Hindlimb muscle (tissue), 1 donor: ENCODE measurements at regions not wholly inside any gene's neighbourhood (a gene's known extent, or its start where the extent isn't known, plus 50 kb on each side); places are given as distances from the start of the nearest gene placed in this dataset.

ENCODE experiments used
- DNase-seq: peaks from one replicate; pipeline ENCODE4 v3.0.0-alpha.2; 2013

DNA sequence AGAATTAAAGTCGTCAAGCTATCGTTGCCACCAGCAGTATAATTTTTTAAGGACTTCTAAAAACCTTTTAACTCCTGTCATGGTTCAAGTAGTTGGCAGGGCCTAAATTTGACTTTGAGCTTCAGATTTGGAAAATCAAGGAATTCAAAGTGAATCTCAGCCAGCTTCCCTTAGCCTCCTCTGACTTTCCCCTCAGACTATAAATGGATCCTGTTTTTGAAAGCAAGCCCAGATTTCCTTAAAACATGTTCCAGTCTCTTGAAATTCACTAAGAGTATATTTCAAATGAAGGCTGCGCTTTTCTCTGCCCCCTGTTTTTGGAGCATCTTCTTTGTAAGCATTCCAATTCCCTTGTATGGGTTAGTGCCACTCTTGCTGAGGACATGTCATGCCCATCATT, 101.8 kb upstream of the CDH8 start:
- peak; percentile 35 for DNase-seq

DNA sequence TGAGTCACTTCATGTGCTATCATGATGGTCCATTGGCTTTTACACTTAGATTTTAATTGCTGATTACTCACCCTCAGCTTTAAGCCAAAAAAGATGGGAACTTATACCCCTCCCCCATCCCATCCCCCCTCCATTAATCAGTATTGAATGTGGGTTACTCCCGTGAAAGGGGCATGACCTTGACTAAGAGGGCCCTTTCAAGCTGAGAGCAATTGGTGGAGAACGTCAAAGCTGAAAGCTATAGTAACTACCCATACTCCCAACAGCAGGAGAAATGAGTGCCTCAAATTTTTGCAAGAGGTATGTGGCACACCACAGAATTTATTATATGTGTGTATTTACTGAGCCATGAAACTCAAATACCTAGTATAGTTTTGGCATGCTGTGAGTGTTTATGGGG, 99.7 kb upstream of the CDH8 start:
- DNase-seq = no peak

DNA sequence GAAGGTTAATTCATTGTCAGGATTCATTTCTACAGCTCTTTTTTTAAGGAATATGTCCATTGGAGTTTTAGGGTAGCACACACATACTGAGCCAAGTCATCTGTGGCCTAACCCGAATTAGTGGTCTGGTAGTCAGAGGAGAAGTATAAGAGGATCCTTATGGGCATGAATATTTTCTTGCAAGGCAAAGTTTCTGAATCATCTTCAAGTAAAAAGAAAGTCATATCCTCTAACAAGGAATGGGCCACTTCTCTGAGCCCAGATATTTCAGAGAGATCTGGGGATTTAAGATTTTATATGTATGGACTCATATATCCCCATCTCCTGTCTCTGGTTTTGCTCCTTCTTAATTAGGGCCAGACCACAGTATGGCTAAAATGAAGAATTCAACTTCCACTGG, 99.2 kb upstream of the CDH8 start:
- DNase-seq = no peak

DNA sequence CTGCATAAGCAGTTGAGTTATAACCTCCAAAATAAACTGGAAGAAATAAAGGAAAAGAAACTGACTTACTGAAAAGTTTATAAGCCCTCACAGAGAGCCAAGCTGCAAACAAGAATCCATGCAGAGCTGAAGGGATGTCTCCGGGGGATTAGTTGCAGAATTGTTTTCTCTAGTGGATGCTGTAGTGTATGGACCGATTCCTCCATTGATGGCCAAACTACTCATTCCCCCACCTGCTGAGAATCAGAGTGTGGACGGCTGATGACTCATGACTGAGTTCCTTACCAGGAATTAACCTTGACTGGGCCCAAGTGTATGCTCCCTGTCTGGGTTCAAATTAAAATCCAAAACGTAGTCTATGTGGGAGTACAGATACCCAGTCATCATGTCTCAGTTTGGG, 93.9 kb upstream of the CDH8 start:
- DNase-seq = peak; percentile 17

DNA sequence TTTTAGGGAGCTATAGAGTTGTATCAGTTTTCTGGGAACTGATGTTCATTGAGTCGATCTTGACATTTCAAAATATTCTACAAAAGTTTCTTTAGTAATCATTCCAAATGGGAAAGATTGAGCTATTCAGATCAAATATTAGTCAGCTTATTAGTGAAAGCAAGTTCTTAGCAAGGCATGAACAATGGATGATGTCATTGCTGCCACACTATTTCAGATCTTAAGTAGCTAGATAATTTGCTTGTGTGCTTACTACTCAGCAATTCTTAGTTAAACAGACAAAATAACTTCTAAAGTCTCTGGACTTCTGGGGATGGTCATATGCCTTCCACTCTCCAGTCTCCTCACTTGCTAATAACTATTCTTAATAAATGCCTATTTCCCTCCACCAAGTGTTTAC, 69.0 kb upstream of the CDH8 start:
- DNase-seq = no peak

DNA sequence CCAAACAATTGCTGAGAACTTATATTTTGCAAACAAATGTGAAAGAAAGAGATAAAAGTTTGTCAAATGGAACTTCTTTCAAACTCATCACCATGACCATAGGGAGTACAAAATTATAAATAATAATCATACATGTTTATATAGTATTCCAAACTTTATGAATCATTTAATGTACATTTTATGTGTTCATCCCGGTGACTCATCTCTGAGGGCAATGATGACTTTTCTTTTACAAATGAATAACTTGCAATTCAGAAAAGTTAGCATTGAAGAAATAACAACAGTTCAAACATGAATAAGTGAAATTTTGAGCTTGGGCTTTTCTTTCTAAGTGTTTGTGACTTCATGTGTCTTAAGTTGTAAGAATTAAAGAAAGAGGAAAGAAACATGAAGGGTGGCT, 66.3 kb upstream of the CDH8 start:
- no peak for DNase-seq

DNA sequence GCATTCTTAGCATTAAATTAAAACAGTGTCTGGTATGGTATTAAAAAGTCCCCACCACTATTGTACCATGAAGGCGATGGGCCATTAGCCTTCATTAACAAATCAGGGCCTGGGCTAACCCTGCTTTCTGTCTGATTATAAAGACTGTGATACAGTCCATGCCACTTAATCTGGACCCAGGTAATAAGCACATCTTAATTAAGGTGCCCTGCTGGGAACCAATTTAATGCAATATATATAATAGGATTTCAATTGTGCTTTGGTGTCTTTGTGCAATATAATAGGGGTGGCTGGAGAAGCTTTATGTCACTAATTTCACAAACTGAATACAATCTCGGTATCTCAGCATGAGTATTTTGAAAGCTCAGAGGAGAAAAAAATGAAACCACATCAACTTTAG, 64.4 kb upstream of the CDH8 start:
- DNase-seq = no peak

DNA sequence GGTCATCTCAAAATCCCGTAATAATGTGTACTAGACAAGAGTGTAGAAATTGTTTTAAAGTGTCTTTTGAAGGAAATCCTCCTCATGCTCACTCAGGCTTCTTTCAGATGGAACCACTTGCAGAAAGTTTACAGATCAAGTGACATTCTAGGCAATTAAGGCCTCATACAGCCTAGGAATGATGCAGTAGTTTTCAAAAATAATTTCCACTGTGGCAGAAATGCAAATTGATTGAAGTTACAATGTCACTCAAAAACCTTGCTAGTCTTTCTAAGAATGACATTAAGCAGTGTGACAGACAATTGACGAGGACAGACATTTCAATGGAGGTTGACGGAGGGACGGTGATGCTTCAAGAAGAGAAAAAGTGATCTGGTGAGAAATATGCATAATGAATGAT, 53.5 kb upstream of the CDH8 start:
- DNase-seq = no peak

DNA sequence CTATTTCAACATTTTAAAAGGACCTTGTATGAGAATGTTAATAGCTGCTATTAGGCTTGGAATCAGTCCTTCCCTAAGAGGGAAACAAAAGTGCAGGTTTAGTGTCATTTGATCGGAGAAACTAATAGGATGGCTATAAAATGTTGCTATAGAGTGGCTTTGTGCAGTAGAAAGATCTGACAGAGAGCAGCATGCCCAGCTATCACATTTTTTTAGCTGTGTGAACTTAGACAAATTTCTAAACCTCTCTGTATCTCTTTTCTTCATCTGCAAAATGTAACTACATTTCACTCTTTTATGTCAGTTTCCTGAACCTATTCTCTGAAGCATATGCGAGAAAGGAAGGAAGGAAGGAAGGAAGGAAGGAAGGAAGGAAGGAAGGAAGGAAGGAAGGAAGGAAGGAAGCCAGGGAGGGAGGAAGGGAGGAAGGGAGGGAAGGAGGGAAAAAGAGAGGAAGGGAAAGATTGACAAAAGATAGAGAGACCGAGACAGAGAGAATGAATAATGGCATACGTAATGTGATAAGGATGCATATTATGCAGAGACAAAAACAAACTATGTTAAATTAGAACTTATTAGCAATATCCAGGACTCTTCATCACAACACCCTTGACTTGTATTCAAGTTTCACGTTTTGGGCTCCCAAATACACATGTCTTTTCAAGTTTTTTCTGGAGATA, 52.6 kb upstream of the CDH8 start:
- no peak for DNase-seq
